T-helper 17 cell (primary cell): ENCODE measurements at regions not wholly inside any gene's neighbourhood (a gene's known extent, or its start where the extent isn't known, plus 50 kb on each side); places are given as distances from the start of the nearest gene placed in this dataset.

Experiments
- ATAC-seq: fragments of 150-1000 bp; cut with Tn5 transposase; 2 replicates; pipeline ENCODE4 v1.10.0; 2021; ENCODE audit warnings: mild to moderate bottlenecking, moderate library complexity
- DNase-seq, 3 donors: peaks; one replicate each; pipeline versions ENCODE4 v3.0.0 to v3.0.0-alpha.2; 2020 to 2021
- H3K9me3 ChIP-seq: one replicate; pipeline ENCODE4 v1.7.0; 2013; ENCODE audit warnings: low read length, mild to moderate bottlenecking; ENCODE audit not compliant: control insufficient read depth, poor library complexity, severe bottlenecking
- H3K27ac Mint-ChIP-seq: one replicate; pipeline ENCODE4 v1.8.0; 2022; ENCODE audit warnings: mild to moderate bottlenecking, moderate library complexity, mixed read lengths
- H3K27me3 Mint-ChIP-seq: one replicate; pipeline ENCODE4 v1.8.0; 2022; ENCODE audit warnings: mixed read lengths
- H3K36me3 Mint-ChIP-seq: one replicate; pipeline ENCODE4 v1.8.0; 2022; ENCODE audit warnings: low read depth, mixed read lengths
- H3K4me1 Mint-ChIP-seq: one replicate; pipeline ENCODE4 v1.8.0; 2022; ENCODE audit warnings: mild to moderate bottlenecking, mixed read lengths
- H3K4me3 Mint-ChIP-seq: one replicate; pipeline ENCODE4 v1.8.0; 2022; ENCODE audit warnings: mild to moderate bottlenecking, moderate library complexity, mixed read lengths

GRCh38 chr13:104740641-104741222, 1674.5 kb upstream of the SLC10A2 start:
- DNase-seq = no peak
- Mint-ChIP-seq H3K4me3 (no peak overlapping the region), H3K36me3 (no peaks in the 10 kb centered on the region), H3K4me1 (no peaks in the 10 kb centered on the region), H3K27me3 (no peaks in the 10 kb centered on the region), H3K27ac (no peak overlapping the region)
- no peaks in the 10 kb centered on the region for H3K9me3 ChIP-seq
- no peak for ATAC-seq

GRCh38 chr13:104737713-104738112, 1671.5 kb upstream of the SLC10A2 start:
- H3K4me1 Mint-ChIP-seq = no peaks in the 10 kb centered on the region
- no peak overlapping the region for H3K27ac Mint-ChIP-seq
- H3K36me3 Mint-ChIP-seq = no peaks in the 10 kb centered on the region
- DNase-seq (no peak), ATAC-seq (no peak)
- H3K9me3 ChIP-seq = no peaks in the 10 kb centered on the region
- no peak overlapping the region for H3K4me3 Mint-ChIP-seq
- no peaks in the 10 kb centered on the region for H3K27me3 Mint-ChIP-seq

DNA sequence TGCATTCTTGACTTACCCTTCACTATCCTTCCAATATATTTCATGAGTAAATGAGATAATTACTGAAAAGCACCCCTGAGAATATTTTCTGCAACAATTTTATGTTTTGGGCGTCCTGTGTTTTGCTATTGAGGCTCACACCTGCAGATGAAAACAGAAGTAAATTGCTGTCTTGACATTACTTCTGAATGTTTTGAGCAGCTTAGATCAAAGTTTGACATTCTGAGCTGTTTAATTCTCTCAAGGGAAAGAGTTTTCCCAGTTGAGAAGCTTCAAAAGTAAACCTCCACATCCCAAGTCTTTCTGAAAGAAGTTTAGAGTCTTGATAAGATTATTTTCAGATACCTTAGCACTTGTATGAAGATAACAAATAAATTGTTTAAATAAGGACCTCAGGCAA, 1667.2 kb upstream of the SLC10A2 start:
- no peak for DNase-seq
- H3K4me1 Mint-ChIP-seq = no peaks in the 10 kb centered on the region
- no peak for ATAC-seq
- H3K27ac Mint-ChIP-seq = no peak overlapping the region
- no peaks in the 10 kb centered on the region for H3K27me3 Mint-ChIP-seq
- no peaks in the 10 kb centered on the region for H3K9me3 ChIP-seq
- no peak overlapping the region for H3K4me3 Mint-ChIP-seq
- no peaks in the 10 kb centered on the region for H3K36me3 Mint-ChIP-seq

DNA sequence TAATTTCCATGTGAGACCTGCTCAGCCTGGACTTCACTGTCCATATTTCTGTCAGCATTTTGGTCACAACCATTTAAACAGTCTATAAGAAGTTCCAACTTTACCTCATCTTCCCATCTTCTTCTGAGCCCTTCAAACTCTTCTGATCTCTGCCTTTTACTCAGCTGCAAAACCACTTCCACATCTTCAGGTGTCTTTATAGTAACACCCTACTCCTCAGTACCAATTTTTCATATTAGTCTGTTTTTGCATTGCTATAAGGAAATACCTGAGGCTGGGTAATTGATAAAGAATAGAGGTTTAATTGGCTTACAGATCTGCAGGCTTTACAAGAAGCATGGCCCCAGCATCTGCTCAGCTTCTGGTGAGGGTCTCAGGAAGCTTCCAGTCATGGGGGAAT, 1648.9 kb upstream of the SLC10A2 start:
- Mint-ChIP-seq H3K4me3 (no peak overlapping the region), H3K36me3 (no peaks in the 10 kb centered on the region), H3K27me3 (no peaks in the 10 kb centered on the region), H3K4me1 (no peaks in the 10 kb centered on the region), H3K27ac (no peak overlapping the region)
- DNase-seq (no peak), ATAC-seq (no peak)
- H3K9me3 ChIP-seq = no peaks in the 10 kb centered on the region

DNA sequence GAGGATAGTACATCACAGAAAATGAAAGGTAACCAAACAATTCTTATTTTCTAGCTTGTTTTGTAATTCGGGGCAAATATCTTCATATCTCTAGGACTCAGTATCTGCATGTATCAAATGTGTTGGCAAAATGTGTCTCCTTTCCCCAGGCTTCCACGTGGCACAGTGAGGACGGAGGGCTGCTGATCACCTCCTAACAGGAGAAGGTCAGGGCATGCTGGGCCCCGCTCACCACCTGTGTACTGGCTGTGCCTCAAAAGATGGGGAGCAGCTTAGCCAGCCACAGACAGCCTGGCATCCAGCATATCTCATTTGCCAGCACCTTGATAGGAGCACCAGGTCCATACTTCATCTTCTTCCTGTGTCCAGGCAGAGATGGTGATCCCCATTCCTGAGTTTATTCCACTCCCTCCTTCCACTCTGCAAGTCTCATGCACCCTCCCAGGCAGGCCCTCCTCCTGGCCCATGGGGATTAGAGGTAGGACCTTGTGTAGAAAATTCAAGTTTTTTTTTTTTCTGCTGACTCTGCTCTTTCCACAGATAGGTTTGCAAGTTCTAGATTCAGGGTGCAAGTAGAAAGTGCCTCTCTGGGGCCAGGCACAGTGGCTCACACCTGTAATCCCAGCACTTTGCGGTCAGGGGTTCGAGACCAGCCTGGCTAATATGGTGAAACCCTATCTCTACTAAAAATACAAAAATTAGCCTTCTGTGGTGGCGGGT, 1639.0 kb upstream of the SLC10A2 start:
- no peaks in the 10 kb centered on the region for H3K36me3 Mint-ChIP-seq
- no peak overlapping the region for H3K27ac Mint-ChIP-seq
- DNase-seq (no peak), ATAC-seq (no peak)
- no peaks in the 10 kb centered on the region for H3K27me3 Mint-ChIP-seq
- no peaks in the 10 kb centered on the region for H3K9me3 ChIP-seq
- no peaks in the 10 kb centered on the region for H3K4me1 Mint-ChIP-seq
- no peak overlapping the region for H3K4me3 Mint-ChIP-seq

DNA sequence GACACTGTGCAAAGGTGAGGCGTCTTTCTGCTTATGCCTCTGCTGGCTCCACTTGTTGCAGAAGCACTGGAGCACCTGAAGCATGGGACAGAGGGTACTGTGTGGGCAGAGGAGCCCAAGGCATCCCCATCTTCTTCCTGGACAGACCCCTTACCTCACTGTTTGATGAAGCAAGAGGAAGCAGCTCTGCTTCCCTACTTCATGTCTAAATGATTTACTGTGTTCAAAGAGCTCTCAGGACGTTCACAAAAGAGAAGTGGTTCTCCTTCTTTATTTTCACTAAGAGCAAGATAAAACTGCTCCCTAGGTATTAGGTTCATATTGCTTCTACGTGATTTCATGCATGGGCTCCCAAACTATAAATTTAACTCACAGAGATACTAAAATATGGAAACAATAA, 1635.4 kb upstream of the SLC10A2 start:
- Mint-ChIP-seq H3K27me3 (no peaks in the 10 kb centered on the region), H3K4me3 (no peak overlapping the region), H3K4me1 (no peaks in the 10 kb centered on the region), H3K36me3 (no peaks in the 10 kb centered on the region), H3K27ac (no peak overlapping the region)
- DNase-seq (no peak), ATAC-seq (no peak)
- H3K9me3 ChIP-seq = no peaks in the 10 kb centered on the region

GRCh38 chr13:104694397-104694796, 1628.2 kb upstream of the SLC10A2 start:
- Mint-ChIP-seq H3K4me3 (no peak overlapping the region), H3K36me3 (no peaks in the 10 kb centered on the region), H3K27me3 (no peaks in the 10 kb centered on the region), H3K27ac (no peak overlapping the region), H3K4me1 (no peaks in the 10 kb centered on the region)
- no peak for DNase-seq
- no peaks in the 10 kb centered on the region for H3K9me3 ChIP-seq
- no peak for ATAC-seq

GRCh38 chr13:104693126-104693525, 1626.9 kb upstream of the SLC10A2 start:
- H3K9me3 ChIP-seq = no peaks in the 10 kb centered on the region
- H3K4me3 Mint-ChIP-seq = no peak overlapping the region
- no peak for ATAC-seq
- no peaks in the 10 kb centered on the region for H3K27me3 Mint-ChIP-seq
- H3K27ac Mint-ChIP-seq = no peak overlapping the region
- H3K36me3 Mint-ChIP-seq = no peaks in the 10 kb centered on the region
- no peaks in the 10 kb centered on the region for H3K4me1 Mint-ChIP-seq
- DNase-seq = no peak

DNA sequence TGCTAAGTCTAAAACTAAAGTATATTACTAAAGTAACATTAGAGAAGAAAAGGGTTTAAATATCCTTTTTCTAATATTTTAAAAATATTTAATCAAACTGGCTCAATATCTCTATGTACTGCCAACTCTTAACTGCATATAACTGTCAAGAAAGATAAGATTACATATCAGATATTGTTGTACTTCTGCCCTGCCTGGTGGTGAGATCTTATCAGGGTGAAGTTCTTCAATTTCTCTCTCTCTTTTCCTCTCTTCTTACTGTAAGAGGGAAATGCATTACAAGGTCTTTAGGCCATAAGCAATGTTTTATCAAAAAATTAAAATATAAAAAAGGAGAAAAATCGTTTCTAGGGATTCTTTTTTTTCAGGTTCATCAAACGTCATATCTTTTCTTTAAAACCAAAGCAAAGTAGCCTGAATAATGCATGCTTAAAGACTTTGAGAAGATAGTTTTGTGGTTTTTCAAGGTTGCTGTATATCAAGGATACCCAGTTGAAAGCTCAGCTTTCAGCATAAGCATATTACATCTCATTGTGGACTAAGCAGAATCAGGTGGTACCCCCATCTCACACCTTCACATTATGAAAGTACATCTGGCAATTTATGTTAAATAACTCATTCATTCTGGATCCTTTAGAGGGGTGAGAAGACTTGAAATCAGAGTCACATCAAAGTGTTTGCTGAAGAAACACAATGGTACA, 1625.7 kb upstream of the SLC10A2 start:
- DNase-seq = no peak
- Mint-ChIP-seq H3K4me1 (no peaks in the 10 kb centered on the region), H3K27ac (no peak overlapping the region), H3K4me3 (no peak overlapping the region), H3K27me3 (no peaks in the 10 kb centered on the region), H3K36me3 (no peaks in the 10 kb centered on the region)
- H3K9me3 ChIP-seq = no peaks in the 10 kb centered on the region
- no peak for ATAC-seq

- DNase-seq (no peak), ATAC-seq (no peak)
- H3K4me3 Mint-ChIP-seq = no peak overlapping the region
- H3K36me3 Mint-ChIP-seq = no peaks in the 10 kb centered on the region
- no peaks in the 10 kb centered on the region for H3K9me3 ChIP-seq
- H3K27me3 Mint-ChIP-seq = no peaks in the 10 kb centered on the region
- no peaks in the 10 kb centered on the region for H3K4me1 Mint-ChIP-seq
- no peak overlapping the region for H3K27ac Mint-ChIP-seq
These were observed 1620.3 kb upstream of the SLC10A2 start for GRCh38 chr13:104686484-104686883.

- no peaks in the 10 kb centered on the region for H3K9me3 ChIP-seq
- H3K27ac Mint-ChIP-seq = no peak overlapping the region
- DNase-seq (no peak), ATAC-seq (no peak)
- H3K27me3 Mint-ChIP-seq = no peaks in the 10 kb centered on the region
- H3K4me1 Mint-ChIP-seq = no peaks in the 10 kb centered on the region
- H3K36me3 Mint-ChIP-seq = no peaks in the 10 kb centered on the region
- H3K4me3 Mint-ChIP-seq = no peak overlapping the region
These were observed 1617.6 kb upstream of the SLC10A2 start for GRCh38 chr13:104683789-104684188.

DNA sequence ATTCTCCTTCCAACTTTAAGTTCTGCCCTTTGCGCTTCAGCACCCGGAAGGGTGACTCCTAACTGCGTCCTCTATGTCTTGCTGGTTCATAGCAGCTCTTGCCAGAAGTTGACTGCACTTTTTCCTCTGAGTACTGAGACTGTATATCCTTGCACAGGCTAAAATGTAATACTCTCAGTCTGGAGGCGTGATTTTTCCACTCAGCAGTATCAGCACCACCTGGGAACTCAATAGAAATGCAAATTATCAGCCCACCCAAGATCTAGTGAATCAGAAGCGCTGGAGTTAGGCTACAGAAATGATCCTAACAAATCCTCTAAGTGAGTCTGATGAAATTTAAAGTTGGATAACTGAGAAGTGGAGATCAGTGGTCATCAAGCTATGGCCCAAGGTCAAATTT, 1611.9 kb upstream of the SLC10A2 start:
- no peaks in the 10 kb centered on the region for H3K9me3 ChIP-seq
- Mint-ChIP-seq H3K4me3 (no peak overlapping the region), H3K27me3 (no peaks in the 10 kb centered on the region), H3K27ac (no peak overlapping the region), H3K36me3 (no peaks in the 10 kb centered on the region), H3K4me1 (no peaks in the 10 kb centered on the region)
- ATAC-seq = no peak
- no peak for DNase-seq

DNA sequence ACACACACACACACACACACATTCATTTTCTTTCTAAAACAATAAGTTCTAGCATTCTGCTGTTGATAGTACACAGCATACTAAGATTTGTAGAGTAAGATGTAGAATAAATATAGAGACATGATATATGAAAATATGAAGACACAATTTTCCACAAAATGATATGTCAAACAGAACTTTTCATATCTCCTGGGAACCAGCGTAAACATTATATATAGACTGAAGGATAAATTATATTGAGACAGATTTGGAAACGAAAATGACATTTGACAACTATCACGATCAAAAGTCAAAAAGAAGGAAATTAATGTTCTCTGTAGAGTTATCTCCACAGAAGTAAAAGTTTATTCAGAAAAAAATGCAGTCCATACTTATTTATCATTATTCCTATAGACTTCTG, 1605.7 kb upstream of the SLC10A2 start:
- H3K9me3 ChIP-seq = no peaks in the 10 kb centered on the region
- ATAC-seq (no peak), DNase-seq (no peak)
- Mint-ChIP-seq H3K4me1 (no peaks in the 10 kb centered on the region), H3K36me3 (no peaks in the 10 kb centered on the region), H3K27ac (no peak overlapping the region), H3K4me3 (no peak overlapping the region), H3K27me3 (no peaks in the 10 kb centered on the region)

- DNase-seq (no peak), ATAC-seq (no peak)
- H3K4me1 Mint-ChIP-seq = no peaks in the 10 kb centered on the region
- no peaks in the 10 kb centered on the region for H3K36me3 Mint-ChIP-seq
- H3K4me3 Mint-ChIP-seq = no peak overlapping the region
- H3K27ac Mint-ChIP-seq = no peak overlapping the region
- H3K9me3 ChIP-seq = no peaks in the 10 kb centered on the region
- no peaks in the 10 kb centered on the region for H3K27me3 Mint-ChIP-seq
These were observed 1591.0 kb upstream of the SLC10A2 start for GRCh38 chr13:104657196-104657595.
